ENCODE measurements at regions not wholly inside any gene's neighbourhood (a gene's known extent, or its start where the extent isn't known, plus 50 kb on each side); places are given as distances from the start of the nearest gene placed in this dataset.

GRCh38 chr2:66682476-66682875, 247.6 kb downstream of the MEIS1 start:
- Histone ChIP-seq H2AFZ (ENCODE audit: insufficient read depth, low read depth, low read length, poor library complexity, severe bottlenecking) (no peak overlapping the region), H3K4me3 (ENCODE audit: control extremely low read depth in 1 of 5, extremely low read depth in 1 of 5, insufficient read depth in 1 of 5, low read depth in 2 of 5, low read length in 4 of 5) (no peak overlapping the region), H3K9me3 (ENCODE audit: control extremely low read depth in 1 of 3, control insufficient read depth in 2 of 3, insufficient read depth in 1 of 3, low read length in 2 of 3) (no peaks in the 10 kb centered on the region), H3K9ac (ENCODE audit: low read length) (no peak overlapping the region), H4K20me1 (ENCODE audit: control insufficient read depth, insufficient read depth, low read length, poor library complexity, severe bottlenecking) (no peaks in the 10 kb centered on the region), H3K27ac (ENCODE audit: low read length in 2 of 2) (no peak overlapping the region), H3K4me1 (ENCODE audit: control insufficient read depth in 2 of 2, insufficient read depth in 2 of 2, low read length in 2 of 2) (no peaks in the 10 kb centered on the region), H3K4me2 (replicated peaks; ENCODE audit: low read depth, low read length, poor library complexity, severe bottlenecking) (no peak overlapping the region), H3K36me3 (replicated peaks in 1 of 2; ENCODE audit: control extremely low read depth in 1 of 2, control insufficient read depth in 1 of 2, extremely low read depth in 1 of 2, insufficient read depth in 2 of 2, low read length in 1 of 2) (no peaks in the 10 kb centered on the region), H3K27me3 (replicated peaks in 1 of 4; ENCODE audit: control extremely low read depth in 1 of 4, control insufficient read depth in 3 of 4, insufficient read depth in 4 of 4, low read length in 3 of 4) (no peaks in the 10 kb centered on the region), H3K79me2 (ENCODE audit: control insufficient read depth, insufficient read depth, low read length) (no peaks in the 10 kb centered on the region)
- H3K4me1 Mint-ChIP-seq: no peaks in the 10 kb centered on the region
- DNase-seq (no peak), ATAC-seq (ENCODE audit: low read depth) (no peak)
- no peaks in the 10 kb centered on the region for H3K27me3 Mint-ChIP-seq
- H3K4me3 Mint-ChIP-seq: no peak overlapping the region
- no CpG with 5 or more reads among the region's 5 CpGs for WGBS (ENCODE audit: insufficient coverage)
- ChIA-PET CTCF (no interaction called here), POLR2A (no interaction called here)
- intact Hi-C loops (cut with micrococcal nuclease): no loop called here
- H3K9me3 Mint-ChIP-seq (ENCODE audit: insufficient read depth): no peaks in the 10 kb centered on the region
- TF ChIP-seq CTCF (IDR thresholded peaks at IDR 0.05): no peak
- no peak for TF ChIP-seq EZH2 (IDR thresholded peaks at IDR 0.05; ENCODE audit: borderline replicate concordance, insufficient read depth, low read depth, low read length, poor library complexity, severe bottlenecking)
- H3K27ac Mint-ChIP-seq: no peak overlapping the region

DNA sequence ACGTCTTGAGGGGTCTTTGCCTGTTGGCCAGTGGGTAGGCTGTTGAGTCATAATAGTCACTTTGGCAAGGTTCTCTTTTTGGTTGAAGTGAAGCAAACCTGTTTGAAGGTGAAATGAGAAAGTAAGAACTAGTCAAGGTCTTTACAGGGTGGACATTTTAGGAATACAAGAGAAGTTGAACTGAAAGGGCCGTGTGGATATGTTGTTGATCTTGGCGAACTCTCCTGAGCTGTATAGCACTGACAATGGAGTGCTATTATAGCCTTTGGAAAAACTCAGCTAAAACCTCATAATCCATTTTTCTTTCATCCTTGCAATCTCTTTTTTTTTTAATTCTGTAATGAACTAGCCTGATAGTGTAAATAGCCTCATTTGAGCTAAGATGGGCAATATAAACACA, 248.1 kb downstream of the MEIS1 start:
- H2AFZ ChIP-seq (ENCODE audit: insufficient read depth, low read depth, low read length, poor library complexity, severe bottlenecking): no peak overlapping the region
- POLR2A ChIA-PET: no interaction called here
- H3K4me1 ChIP-seq (ENCODE audit: control insufficient read depth in 2 of 2, insufficient read depth in 2 of 2, low read length in 2 of 2): no peaks in the 10 kb centered on the region
- H3K79me2 ChIP-seq (ENCODE audit: control insufficient read depth, insufficient read depth, low read length): no peaks in the 10 kb centered on the region
- H3K4me3 ChIP-seq (ENCODE audit: control extremely low read depth in 1 of 5, extremely low read depth in 1 of 5, insufficient read depth in 1 of 5, low read depth in 2 of 5, low read length in 4 of 5): no peak overlapping the region
- ATAC-seq (ENCODE audit: low read depth) (no peak), DNase-seq (no peak)
- TF ChIP-seq EZH2 (IDR thresholded peaks at IDR 0.05; ENCODE audit: borderline replicate concordance, insufficient read depth, low read depth, low read length, poor library complexity, severe bottlenecking) (no peak), CTCF (IDR thresholded peaks at IDR 0.05) (no peak)
- H4K20me1 ChIP-seq (ENCODE audit: control insufficient read depth, insufficient read depth, low read length, poor library complexity, severe bottlenecking): no peaks in the 10 kb centered on the region
- no peak overlapping the region for H3K27ac ChIP-seq (ENCODE audit: low read length in 2 of 2)
- Mint-ChIP-seq H3K4me3 (no peak overlapping the region), H3K27ac (no peak overlapping the region), H3K27me3 (no peaks in the 10 kb centered on the region), H3K4me1 (no peaks in the 10 kb centered on the region), H3K9me3 (ENCODE audit: insufficient read depth) (no peaks in the 10 kb centered on the region)
- H3K27me3 ChIP-seq (replicated peaks in 1 of 4; ENCODE audit: control extremely low read depth in 1 of 4, control insufficient read depth in 3 of 4, insufficient read depth in 4 of 4, low read length in 3 of 4): no peaks in the 10 kb centered on the region
- WGBS (ENCODE audit: insufficient coverage): 92% methylated on average over 1 of the region's 3 CpGs
- no peaks in the 10 kb centered on the region for H3K9me3 ChIP-seq (ENCODE audit: control extremely low read depth in 1 of 3, control insufficient read depth in 2 of 3, insufficient read depth in 1 of 3, low read length in 2 of 3)
- H3K9ac ChIP-seq (ENCODE audit: low read length): no peak overlapping the region
- intact Hi-C loops (cut with micrococcal nuclease): no loop called here
- CTCF ChIA-PET: no interaction called here
- H3K4me2 ChIP-seq (replicated peaks; ENCODE audit: low read depth, low read length, poor library complexity, severe bottlenecking): no peak overlapping the region
- H3K36me3 ChIP-seq (replicated peaks in 1 of 2; ENCODE audit: control extremely low read depth in 1 of 2, control insufficient read depth in 1 of 2, extremely low read depth in 1 of 2, insufficient read depth in 2 of 2, low read length in 1 of 2): no peaks in the 10 kb centered on the region
